Suprapubic skin (tissue), 4 donors: ENCODE measurements at regions not wholly inside any gene's neighbourhood (a gene's known extent, or its start where the extent isn't known, plus 50 kb on each side); places are given as distances from the start of the nearest gene placed in this dataset.
A peak's percentile ranks its signal among the peaks of the same experiment; 100 is the strongest.

Experiments used
- DNase-seq, 2 donors: peaks; one replicate each; pipeline ENCODE4 v3.0.0-alpha.2; 2019; ENCODE audit warnings: low spot score in 2 of 2
- H3K27ac ChIP-seq: fragments of 200-600 bp; sonication (generic); one replicate; pipeline ENCODE4 v1.5.1; 2019
- H3K27me3 ChIP-seq: fragments of 200-600 bp; sonication (generic); one replicate; pipeline ENCODE4 v1.5.1; 2019
- H3K36me3 ChIP-seq: fragments of 200-600 bp; sonication (generic); one replicate; pipeline ENCODE4 v1.5.1; 2019
- H3K4me1 ChIP-seq: fragments of 200-600 bp; sonication (generic); one replicate; pipeline ENCODE4 v1.5.1; 2019
- H3K4me3 ChIP-seq: fragments of 200-600 bp; sonication (generic); one replicate; pipeline ENCODE4 v1.5.1; 2019; ENCODE audit warnings: mild to moderate bottlenecking
- H3K9me3 ChIP-seq: fragments of 200-600 bp; sonication (generic); one replicate; pipeline ENCODE4 v1.5.1; 2019
- EP300 ChIP-seq: sonication (generic); formaldehyde crosslinking; IDR thresholded peaks from one replicate; pipeline ENCODE4 v1.6.1; 2017; ENCODE audit warnings: antibody characterized with exemption
- POLR2A ChIP-seq, 2 donors: fragments of 450-650 bp; IDR thresholded peaks; one replicate each; pipeline ENCODE4 v1.6.1; 2017; ENCODE audit warnings: antibody characterized with exemption in 2 of 2, mild to moderate bottlenecking in 2 of 2, moderate library complexity in 2 of 2
- POLR2AphosphoS5 ChIP-seq, 3 donors: sonication (generic); formaldehyde crosslinking; IDR thresholded peaks; one replicate each; pipeline ENCODE4 v1.6.1; 2017; ENCODE audit warnings: antibody characterized with exemption in 3 of 3
- WGBS: methylation state at CpG from one replicate; pipeline ENCODE4 v1.1.5; 2018; 5-methylcytosine and 5-hydroxymethylcytosine counted together
- TF ChIP-seq, protein P1 (sequence below), 2 donors: fragments of 200-600 bp in 1 of 2; fragments of 450-650 bp in 1 of 2; sonication (generic) in 1 of 2; IDR thresholded peaks; one replicate each; pipeline ENCODE4 v1.5.1; 2016 to 2019; ENCODE audit warnings: antibody characterized with exemption in 2 of 2, mild to moderate bottlenecking in 1 of 2, moderate library complexity in 1 of 2

DNA sequence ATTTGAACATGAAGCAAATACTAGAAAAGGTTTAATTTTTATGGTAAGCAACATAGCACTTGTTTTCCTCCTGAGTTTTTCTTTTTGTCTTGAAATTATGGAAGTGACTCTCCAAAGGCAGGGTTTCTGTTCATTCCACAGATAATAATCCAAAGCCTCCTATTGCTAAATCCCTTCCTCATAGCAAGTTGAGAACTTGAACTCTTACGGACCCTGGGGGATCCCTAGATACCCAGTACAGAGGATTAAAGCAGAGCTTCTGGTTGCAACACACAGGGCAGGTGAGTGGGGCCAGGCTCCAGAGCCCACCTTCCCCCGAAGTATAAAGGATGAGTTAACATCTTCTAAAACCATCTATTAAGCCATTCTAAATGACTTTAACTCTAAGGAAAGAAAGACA lies 294.1 kb downstream of the RMST start:
- TF ChIP-seq EP300, result no peak
- no peak for TF ChIP-seq POLR2AphosphoS5 (IDR thresholded peaks at IDR 0.05)
- no peaks in the 10 kb centered on the region for H3K36me3 ChIP-seq
- WGBS, result 86% methylated on average over 2 of the region's 2 CpGs
- no peaks in the 10 kb centered on the region for H3K9me3 ChIP-seq
- DNase-seq, result no peak
- peak overlapping the region; percentile 73 for H3K27ac ChIP-seq
- H3K4me3 ChIP-seq, result no peak overlapping the region
- peaks cover 9% of the 10 kb centered on the region for H3K4me1 ChIP-seq
- no peaks in the 10 kb centered on the region for H3K27me3 ChIP-seq

GRCh38 chr12:97757481-97758193 lies 295.0 kb downstream of the RMST start:
- H3K27ac ChIP-seq, result peak overlapping the region; percentile 73
- H3K9me3 ChIP-seq, result no peaks in the 10 kb centered on the region
- TF ChIP-seq EP300 (no peak), POLR2A (IDR thresholded peaks at IDR 0.05) (no peak), POLR2AphosphoS5 (IDR thresholded peaks at IDR 0.05) (no peak)
- TF ChIP-seq, protein P1, sequence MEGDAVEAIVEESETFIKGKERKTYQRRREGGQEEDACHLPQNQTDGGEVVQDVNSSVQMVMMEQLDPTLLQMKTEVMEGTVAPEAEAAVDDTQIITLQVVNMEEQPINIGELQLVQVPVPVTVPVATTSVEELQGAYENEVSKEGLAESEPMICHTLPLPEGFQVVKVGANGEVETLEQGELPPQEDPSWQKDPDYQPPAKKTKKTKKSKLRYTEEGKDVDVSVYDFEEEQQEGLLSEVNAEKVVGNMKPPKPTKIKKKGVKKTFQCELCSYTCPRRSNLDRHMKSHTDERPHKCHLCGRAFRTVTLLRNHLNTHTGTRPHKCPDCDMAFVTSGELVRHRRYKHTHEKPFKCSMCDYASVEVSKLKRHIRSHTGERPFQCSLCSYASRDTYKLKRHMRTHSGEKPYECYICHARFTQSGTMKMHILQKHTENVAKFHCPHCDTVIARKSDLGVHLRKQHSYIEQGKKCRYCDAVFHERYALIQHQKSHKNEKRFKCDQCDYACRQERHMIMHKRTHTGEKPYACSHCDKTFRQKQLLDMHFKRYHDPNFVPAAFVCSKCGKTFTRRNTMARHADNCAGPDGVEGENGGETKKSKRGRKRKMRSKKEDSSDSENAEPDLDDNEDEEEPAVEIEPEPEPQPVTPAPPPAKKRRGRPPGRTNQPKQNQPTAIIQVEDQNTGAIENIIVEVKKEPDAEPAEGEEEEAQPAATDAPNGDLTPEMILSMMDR (IDR thresholded peaks at IDR 0.05), result no peak
- no peaks in the 10 kb centered on the region for H3K36me3 ChIP-seq
- no peak overlapping the region for H3K4me3 ChIP-seq
- no peak for DNase-seq
- peaks cover 9% of the 10 kb centered on the region for H3K4me1 ChIP-seq
- WGBS, result 41% methylated on average over 6 of the region's 6 CpGs
- H3K27me3 ChIP-seq, result no peaks in the 10 kb centered on the region

- H3K36me3 ChIP-seq, result no peaks in the 10 kb centered on the region
- TF ChIP-seq EP300 (no peak), POLR2A (IDR thresholded peaks at IDR 0.05) (no peak), POLR2AphosphoS5 (IDR thresholded peaks at IDR 0.05) (no peak)
- TF ChIP-seq, protein P1 (IDR thresholded peaks at IDR 0.05), result no peak
- DNase-seq, result no peak
- no peaks in the 10 kb centered on the region for H3K9me3 ChIP-seq
- 21% methylated on average over 1 of the region's 1 CpG for WGBS
- H3K27me3 ChIP-seq, result no peaks in the 10 kb centered on the region
- H3K4me1 ChIP-seq, result peaks cover 9% of the 10 kb centered on the region
- peak overlapping the region; percentile 69 for H3K27ac ChIP-seq
- H3K4me3 ChIP-seq, result no peak overlapping the region
Observed at GRCh38 chr12:97758194-97758501, 295.5 kb downstream of the RMST start.

DNA sequence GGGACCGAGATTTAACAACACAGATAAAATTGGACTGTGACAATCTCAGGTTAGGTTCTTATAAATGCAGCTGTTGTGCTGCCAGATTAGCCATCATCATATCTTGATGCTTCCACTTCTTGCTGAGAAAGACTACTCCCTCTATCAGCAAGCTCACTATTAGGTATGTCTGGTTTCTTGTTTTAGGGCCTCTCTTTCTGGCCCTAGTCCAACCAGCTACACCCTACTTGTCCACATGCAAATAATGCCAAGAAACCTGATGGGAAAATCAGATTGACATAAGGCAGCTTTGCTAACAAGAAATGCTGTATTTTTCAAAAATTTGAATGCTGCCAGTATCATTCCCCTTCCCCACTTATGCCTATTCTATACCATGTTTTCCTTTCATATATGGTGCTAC lies 296.0 kb downstream of the RMST start:
- TF ChIP-seq POLR2A (IDR thresholded peaks at IDR 0.05) (no peak), EP300 (no peak), POLR2AphosphoS5 (IDR thresholded peaks at IDR 0.05) (no peak)
- TF ChIP-seq, protein P1 (IDR thresholded peaks at IDR 0.05), result no peak
- no peak overlapping the region for H3K4me3 ChIP-seq
- peak overlapping the region; percentile 2 for H3K27ac ChIP-seq
- no peaks in the 10 kb centered on the region for H3K27me3 ChIP-seq
- no peaks in the 10 kb centered on the region for H3K9me3 ChIP-seq
- 100% methylated on average over 1 of the region's 1 CpG for WGBS
- DNase-seq, result no peak
- H3K36me3 ChIP-seq, result no peaks in the 10 kb centered on the region
- peaks cover 9% of the 10 kb centered on the region for H3K4me1 ChIP-seq

GRCh38 chr12:97760601-97761000 lies 298.0 kb downstream of the RMST start:
- DNase-seq, result no peak
- TF ChIP-seq EP300 (no peak), POLR2AphosphoS5 (IDR thresholded peaks at IDR 0.05) (no peak), POLR2A (IDR thresholded peaks at IDR 0.05) (no peak)
- H3K36me3 ChIP-seq, result no peaks in the 10 kb centered on the region
- WGBS, result 64% methylated on average over 3 of the region's 3 CpGs
- H3K27ac ChIP-seq, result peak overlapping the region; percentile 73
- H3K4me1 ChIP-seq, result peaks cover 9% of the 10 kb centered on the region
- no peaks in the 10 kb centered on the region for H3K27me3 ChIP-seq
- H3K4me3 ChIP-seq, result no peak overlapping the region
- no peaks in the 10 kb centered on the region for H3K9me3 ChIP-seq

DNA sequence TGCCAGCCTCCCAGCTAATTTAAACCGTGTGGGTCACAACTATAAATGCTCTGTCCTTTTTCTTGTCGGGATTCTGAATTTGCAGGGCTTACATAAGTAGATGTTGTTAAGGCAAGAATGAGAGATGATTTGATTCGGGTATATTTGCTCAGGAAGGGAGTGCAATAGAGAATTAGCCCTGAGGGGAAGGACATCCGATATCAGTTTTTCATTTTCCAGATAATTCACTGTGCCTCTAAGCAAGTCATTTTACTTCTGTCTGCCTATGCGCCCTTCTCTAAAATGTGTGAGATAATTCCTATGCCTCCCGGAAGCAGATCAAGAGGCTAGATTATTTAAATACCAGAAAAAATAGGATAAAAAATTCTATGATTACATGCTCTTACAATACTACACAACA lies 300.5 kb downstream of the RMST start:
- WGBS, result 57% methylated on average over 6 of the region's 6 CpGs
- no peaks in the 10 kb centered on the region for H3K27me3 ChIP-seq
- H3K4me1 ChIP-seq, result no peaks in the 10 kb centered on the region
- H3K27ac ChIP-seq, result no peak overlapping the region
- no peaks in the 10 kb centered on the region for H3K36me3 ChIP-seq
- H3K9me3 ChIP-seq, result no peaks in the 10 kb centered on the region
- TF ChIP-seq POLR2A (IDR thresholded peaks at IDR 0.05) (no peak), EP300 (no peak)
- TF ChIP-seq, protein P1 (IDR thresholded peaks at IDR 0.05), result no peak
- H3K4me3 ChIP-seq, result no peak overlapping the region
- DNase-seq, result no peak
